GM12892 (cell line): ENCODE measurements at regions not wholly inside any gene's neighbourhood (a gene's known extent, or its start where the extent isn't known, plus 50 kb on each side); places are given as distances from the start of the nearest gene placed in this dataset.

Experiments used
- POLR2A ChIP-seq: IDR thresholded peaks from 2 replicates; pipeline ENCODE4 v1.6.1; 2011; ENCODE audit warnings: low read depth, low read length, control low read depth
- POLR2AphosphoS5 ChIP-seq: IDR thresholded peaks from 2 replicates; pipeline ENCODE4 v1.6.1; 2011; ENCODE audit warnings: low read depth, low read length, control low read depth

GRCh38 chr3:31226346-31226745 lies 306.4 kb upstream of the STT3B start:
- TF ChIP-seq POLR2AphosphoS5 (no peak), POLR2A (no peak)
